GM12878 (cell line): ENCODE measurements at regions not wholly inside any gene's neighbourhood (a gene's known extent, or its start where the extent isn't known, plus 50 kb on each side); places are given as distances from the start of the nearest gene placed in this dataset.

ENCODE experiments used
- ATAC-seq: fragments of 200-7000 bp; cut with Tn5 transposase; 3 replicates; pipeline ENCODE4 v1.9.1; 2020; ENCODE audit warnings: mild to moderate bottlenecking, moderate library complexity
- BruUV-seq: library from RNA; stranded (reverse); fragments of 400-500 nt; replicated peaks from 2 replicates; lab custom pipeline; 2021; lab: Mats Ljungman, UMichigan
- CTCF ChIA-PET: fragments of 300-600 bp; sonication (Branson Sonifier 250); formaldehyde crosslinking; extraction: SDS; loops from one replicate; lab custom pipeline; 2021; ENCODE audit warnings: inconsistent platforms; lab: Yijun Ruan, JAX
- POLR2A ChIA-PET: fragments of 350-600 bp; formaldehyde crosslinking; extraction: SDS; loops from one replicate; lab custom pipeline; 2021; ENCODE audit warnings: inconsistent platforms; lab: Charles Lee
- RAD21 ChIA-PET: fragments of 300-600 bp; sonication (Branson Sonifier 250); formaldehyde crosslinking; loops from one replicate; lab custom pipeline; 2023; ENCODE audit warnings: antibody characterized with exemption; ENCODE audit not compliant: unreplicated experiment; lab: Charles Lee
- SMC1A ChIA-PET: fragments of 300-600 bp; sonication (Branson Sonifier 250); formaldehyde crosslinking; loops from one replicate; lab custom pipeline; 2023; ENCODE audit not compliant: unreplicated experiment, uncharacterized antibody; lab: Charles Lee
- DNase-seq: peaks from one replicate; pipeline ENCODE4 v3.0.0-alpha.2; 2011; ENCODE audit warnings: low read depth, low spot score
- FAIRE-seq: peaks from 3 replicates; lab custom pipeline; 2011; peaks lifted over from hg19 to GRCh38; lab: Jason Lieb, UNC
- H2AFZ ChIP-seq: 2 replicates; pipeline ENCODE4 v1.6.0; 2011; ENCODE audit warnings: low read depth, low read length, control low read depth; ENCODE audit not compliant: control insufficient read depth
- H3K27ac ChIP-seq: 2 replicates; pipeline ENCODE4 v1.5.1; 2011; ENCODE audit warnings: control low read depth; ENCODE audit not compliant: control insufficient read depth, insufficient read depth
- H3K27me3 ChIP-seq, 2 experiments: replicated peaks in 1 of 2; 2 replicates each; pipeline versions ENCODE4 v1.6.0 to v1.6.1; 2011; ENCODE audit warnings: low read length in 1 of 2; ENCODE audit not compliant: control insufficient read depth in 2 of 2, insufficient read depth in 2 of 2
- H3K36me3 ChIP-seq, 2 experiments: 2 replicates each; pipeline ENCODE4 v1.5.1; 2011; ENCODE audit warnings: low read length in 1 of 2; ENCODE audit not compliant: control insufficient read depth in 2 of 2, insufficient read depth in 2 of 2
- H3K4me1 ChIP-seq: 2 replicates; pipeline ENCODE4 v1.6.1; 2011; ENCODE audit warnings: mild to moderate bottlenecking, low read length, moderate library complexity, mixed read lengths; ENCODE audit not compliant: control insufficient read depth, insufficient read depth
- H3K4me2 ChIP-seq: 2 replicates; pipeline ENCODE4 v1.6.0; 2011; ENCODE audit warnings: control low read depth; ENCODE audit not compliant: control insufficient read depth, insufficient read depth
- H3K4me3 ChIP-seq: fragments of 200-600 bp; sonication (generic); 2 replicates; pipeline ENCODE4 v1.5.1; 2016
- H3K79me2 ChIP-seq: 2 replicates; pipeline ENCODE4 v1.6.0; 2011; ENCODE audit warnings: low read length; ENCODE audit not compliant: control insufficient read depth, insufficient read depth
- H3K9ac ChIP-seq: 2 replicates; pipeline ENCODE4 v1.8.0; 2011; ENCODE audit warnings: low read length, control low read depth, mixed read lengths; ENCODE audit not compliant: control insufficient read depth, insufficient read depth
- H3K9me3 ChIP-seq: replicated peaks from 3 replicates; pipeline ENCODE4 v1.5.1; 2011; ENCODE audit warnings: mild to moderate bottlenecking, low read length; ENCODE audit not compliant: control insufficient read depth, insufficient read depth
- H4K20me1 ChIP-seq: 2 replicates; pipeline ENCODE4 v1.6.0; 2011; ENCODE audit not compliant: control insufficient read depth, insufficient read depth
- ASH2L ChIP-seq: fragments of 300-600, 200-600 bp; sonication (generic); IDR thresholded peaks from 2 replicates; pipeline ENCODE4 v1.6.1; 2017; ENCODE audit warnings: low read depth, mild to moderate bottlenecking, borderline replicate concordance
- ATF2 ChIP-seq: IDR thresholded peaks from 2 replicates; pipeline ENCODE4 v1.6.1; 2012; ENCODE audit warnings: low read length, inconsistent platforms
- BCL3 ChIP-seq: IDR thresholded peaks from 2 replicates; pipeline ENCODE4 v1.6.1; 2011; ENCODE audit warnings: borderline replicate concordance, low read depth, mild to moderate bottlenecking, moderate library complexity, low read length; ENCODE audit not compliant: insufficient read depth, poor library complexity, severe bottlenecking
- HDAC6 ChIP-seq: fragments of 200-600 bp; sonication (generic); IDR thresholded peaks from one replicate; pipeline ENCODE4 v1.8.0; 2017; ENCODE audit warnings: antibody characterized with exemption; ENCODE audit not compliant: unreplicated experiment
- JUNB ChIP-seq: IDR thresholded peaks from 2 replicates; pipeline ENCODE4 v1.6.1; 2016; ENCODE audit warnings: antibody characterized with exemption, mild to moderate bottlenecking
- KAT2A ChIP-seq: conservative IDR thresholded peaks from 2 replicates; pipeline ENCODE4 v1.6.1; 2011; ENCODE audit warnings: low read depth, low read length; ENCODE audit not compliant: control insufficient read depth
- NRF1 ChIP-seq: conservative IDR thresholded peaks from 2 replicates; pipeline ENCODE4 v1.6.1; 2011; ENCODE audit warnings: mild to moderate bottlenecking, low read depth, low read length, improper control_type of control experiment
- POU2F2 ChIP-seq: IDR thresholded peaks from 3 replicates; pipeline ENCODE4 v1.6.1; 2011; ENCODE audit warnings: low read depth, mild to moderate bottlenecking, low read length, borderline replicate concordance
- REST ChIP-seq: IDR thresholded peaks from 2 replicates; pipeline ENCODE4 v1.6.1; 2012; ENCODE audit warnings: mild to moderate bottlenecking, low read depth, low read length
- SMAD5 ChIP-seq: IDR thresholded peaks from 2 replicates; pipeline ENCODE4 v1.6.1; 2016; ENCODE audit warnings: antibody characterized with exemption, low read depth
- SREBF1 ChIP-seq: IDR thresholded peaks from 2 replicates; pipeline ENCODE4 v1.6.1; 2012; ENCODE audit warnings: mild to moderate bottlenecking, low read length
- STAT3 ChIP-seq: IDR thresholded peaks from 2 replicates; pipeline ENCODE4 v1.6.1; 2011; ENCODE audit warnings: low read depth, low read length, improper control_type of control experiment
- TAF1 ChIP-seq: IDR thresholded peaks from 2 replicates; pipeline ENCODE4 v1.6.1; 2011; ENCODE audit warnings: mild to moderate bottlenecking, low read depth, low read length, borderline replicate concordance
- WGBS: methylation state at CpG from one replicate; pipeline ENCODE4 v1.1.6; 2016; ENCODE audit warnings: low lambda C conversion rate; ENCODE audit not compliant: insufficient replicate concordance, insufficient coverage; ENCODE audit errors: missing lambda C conversion rate; 5-methylcytosine and 5-hydroxymethylcytosine counted together
- in situ Hi-C: fragments of 300-500 bp; cut with MboI; formaldehyde crosslinking; loops from 9 replicates; pipeline ENCODE4 v1.14.3; 2018; ENCODE audit warnings: mixed read lengths
- intact Hi-C: fragments of 100-400 bp; cut with micrococcal nuclease; formaldehyde crosslinking; loops from one replicate; pipeline ENCODE4 v1.14.2; 2022; ENCODE audit not compliant: unreplicated experiment

GRCh38 chr13:31965361-31966066 is 66.1 kb upstream of the FRY start:
- H3K4me1 ChIP-seq: peaks cover 16% of the 10 kb centered on the region
- H3K36me3 ChIP-seq: no peaks in the 10 kb centered on the region
- H4K20me1 ChIP-seq: no peaks in the 10 kb centered on the region
- H3K27me3 ChIP-seq: no peaks in the 10 kb centered on the region
- peak overlapping the region; percentile 40 for H3K4me2 ChIP-seq
- intact Hi-C loops (no loop called here), in situ Hi-C loops (no loop called here)
- ChIA-PET CTCF (interaction anchor here (0.6 to 3.2 kb wide), 4 partner anchors 12 to 104 kb away, joined by 3 to 14 read pairs (median 6); no protein-coding TSS in a partner anchor), SMC1A (interaction anchor here (1.7 to 7.6 kb wide), 3 partner anchors 12 to 55 kb away, joined by 3 to 89 read pairs (median 6); no protein-coding TSS in a partner anchor), RAD21 (interaction anchor here (3.6 kb wide), 1 partner anchor 13 kb away, joined by 27 read pairs; no protein-coding TSS in a partner anchor), POLR2A (interaction anchor here (0.6 to 5.5 kb wide), 3 partner anchors 14 to 1548 kb away, joined by 3 to 24 read pairs (median 4); partner anchors contain the start of genes BRCA2 and ZAR1L)
- peak overlapping the region; percentile 41; the same call in 1 of the 2 replicates for H3K27ac ChIP-seq
- FAIRE-seq (peak; percentile 81), DNase-seq (peak; percentile 84), ATAC-seq (peak; percentile 94)
- no peaks in the 10 kb centered on the region for H3K79me2 ChIP-seq
- no peaks in the 10 kb centered on the region for H3K9me3 ChIP-seq
- no peak overlapping the region for H2AFZ ChIP-seq
- no peak overlapping the region for H3K9ac ChIP-seq
- 0% methylated on average over 3 of the region's 3 CpGs for WGBS
- no peak overlapping the region for H3K4me3 ChIP-seq
- no TSS peak for BruUV-seq
- no peak for TF ChIP-seq SMAD5
- peak; percentile 67; the same call in 1 of the 2 replicates for TF ChIP-seq ATF2
- peak; percentile 97 for TF ChIP-seq POU2F2
- TF ChIP-seq SREBF1: no peak
- peak; percentile 81 for TF ChIP-seq JUNB
- no peak for TF ChIP-seq KAT2A
- TF ChIP-seq BCL3: no peak
- no peak for TF ChIP-seq NRF1
- no peak for TF ChIP-seq STAT3
- no peak for TF ChIP-seq REST
- peak; percentile 80; the same call in 1 of the 2 replicates for TF ChIP-seq ASH2L
- TF ChIP-seq TAF1: no peak
- TF ChIP-seq HDAC6: no peak
